ENCODE measurements at regions not wholly inside any gene's neighbourhood (a gene's known extent, or its start where the extent isn't known, plus 50 kb on each side); places are given as distances from the start of the nearest gene placed in this dataset.

DNA sequence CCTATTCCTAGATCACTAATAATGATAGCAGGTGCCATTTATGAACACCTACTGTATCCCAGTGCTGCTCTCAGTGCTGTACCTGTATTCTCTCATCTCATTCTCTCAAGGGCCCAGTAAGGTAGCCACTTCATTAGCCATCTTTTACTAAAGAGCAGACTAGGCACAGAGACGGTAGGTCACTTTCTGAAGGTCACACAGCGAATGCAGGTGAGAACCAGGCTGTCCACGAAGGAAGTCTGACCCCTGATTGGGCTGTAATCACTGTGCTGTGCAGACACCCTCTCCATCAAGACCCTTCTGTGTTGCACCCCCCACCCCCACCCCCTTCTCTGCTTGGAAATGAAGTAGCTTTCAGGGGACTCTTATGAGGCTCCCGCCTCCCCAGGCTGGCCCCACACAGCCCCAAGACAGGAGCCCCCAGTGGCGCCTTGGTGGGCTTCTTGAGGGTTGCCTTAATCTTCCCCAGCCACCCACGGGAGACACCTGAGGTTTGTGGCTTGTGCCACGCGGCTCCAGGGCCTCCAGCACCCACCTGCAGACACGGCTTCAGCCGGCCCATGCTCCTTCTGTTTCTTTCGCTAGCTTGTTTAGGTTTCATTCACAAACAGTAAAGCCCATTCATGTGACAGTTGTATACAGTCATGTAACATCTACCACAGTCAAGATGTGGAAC, 81.7 kb upstream of the FAM20C start (continued):
- TF ChIP-seq, protein P1, sequence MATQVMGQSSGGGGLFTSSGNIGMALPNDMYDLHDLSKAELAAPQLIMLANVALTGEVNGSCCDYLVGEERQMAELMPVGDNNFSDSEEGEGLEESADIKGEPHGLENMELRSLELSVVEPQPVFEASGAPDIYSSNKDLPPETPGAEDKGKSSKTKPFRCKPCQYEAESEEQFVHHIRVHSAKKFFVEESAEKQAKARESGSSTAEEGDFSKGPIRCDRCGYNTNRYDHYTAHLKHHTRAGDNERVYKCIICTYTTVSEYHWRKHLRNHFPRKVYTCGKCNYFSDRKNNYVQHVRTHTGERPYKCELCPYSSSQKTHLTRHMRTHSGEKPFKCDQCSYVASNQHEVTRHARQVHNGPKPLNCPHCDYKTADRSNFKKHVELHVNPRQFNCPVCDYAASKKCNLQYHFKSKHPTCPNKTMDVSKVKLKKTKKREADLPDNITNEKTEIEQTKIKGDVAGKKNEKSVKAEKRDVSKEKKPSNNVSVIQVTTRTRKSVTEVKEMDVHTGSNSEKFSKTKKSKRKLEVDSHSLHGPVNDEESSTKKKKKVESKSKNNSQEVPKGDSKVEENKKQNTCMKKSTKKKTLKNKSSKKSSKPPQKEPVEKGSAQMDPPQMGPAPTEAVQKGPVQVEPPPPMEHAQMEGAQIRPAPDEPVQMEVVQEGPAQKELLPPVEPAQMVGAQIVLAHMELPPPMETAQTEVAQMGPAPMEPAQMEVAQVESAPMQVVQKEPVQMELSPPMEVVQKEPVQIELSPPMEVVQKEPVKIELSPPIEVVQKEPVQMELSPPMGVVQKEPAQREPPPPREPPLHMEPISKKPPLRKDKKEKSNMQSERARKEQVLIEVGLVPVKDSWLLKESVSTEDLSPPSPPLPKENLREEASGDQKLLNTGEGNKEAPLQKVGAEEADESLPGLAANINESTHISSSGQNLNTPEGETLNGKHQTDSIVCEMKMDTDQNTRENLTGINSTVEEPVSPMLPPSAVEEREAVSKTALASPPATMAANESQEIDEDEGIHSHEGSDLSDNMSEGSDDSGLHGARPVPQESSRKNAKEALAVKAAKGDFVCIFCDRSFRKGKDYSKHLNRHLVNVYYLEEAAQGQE (IDR thresholded peaks at IDR 0.05; ENCODE audit: low read depth): no peak
- TF ChIP-seq, protein P2, sequence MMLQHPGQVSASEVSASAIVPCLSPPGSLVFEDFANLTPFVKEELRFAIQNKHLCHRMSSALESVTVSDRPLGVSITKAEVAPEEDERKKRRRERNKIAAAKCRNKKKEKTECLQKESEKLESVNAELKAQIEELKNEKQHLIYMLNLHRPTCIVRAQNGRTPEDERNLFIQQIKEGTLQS (IDR thresholded peaks at IDR 0.05): no peak
- no peak for TF ChIP-seq CBX3 (IDR thresholded peaks at IDR 0.05; ENCODE audit: low read depth)
- no peak for TF ChIP-seq POLR2A (IDR thresholded peaks at IDR 0.05; ENCODE audit: borderline replicate concordance, extremely low read depth, insufficient read depth, insufficient read length)
- TF ChIP-seq ZBTB33 (IDR thresholded peaks at IDR 0.05; ENCODE audit: extremely low read depth, insufficient replicate concordance, low read length): no peak
- no peak for TF ChIP-seq ZNF274 (IDR thresholded peaks at IDR 0.05; ENCODE audit: low read depth, low read length)
- no peak for TF ChIP-seq JUND (IDR thresholded peaks at IDR 0.05)

DNA sequence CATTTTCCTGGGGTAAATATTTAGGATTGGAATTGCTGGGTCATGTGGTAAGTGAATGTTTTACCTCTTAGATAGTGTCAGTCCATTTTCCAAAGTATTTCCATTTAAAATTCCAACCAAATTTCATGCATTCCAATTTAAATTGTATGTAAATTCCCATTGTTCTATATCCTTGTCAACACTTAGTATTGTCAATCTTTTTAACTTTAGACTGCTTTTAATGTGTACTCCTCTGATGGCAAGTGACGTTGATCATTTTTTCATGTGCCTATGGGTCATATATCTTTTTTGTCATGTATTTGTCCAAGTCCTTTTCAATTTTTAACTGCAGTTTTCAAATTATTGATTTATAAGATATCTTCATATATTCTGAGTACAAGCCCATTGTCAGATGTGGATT, 80.8 kb upstream of the FAM20C start:
- Histone ChIP-seq H3K9me3 (ENCODE audit: control insufficient read depth in 1 of 2, insufficient read depth in 1 of 2, low read depth in 1 of 2, low read length in 2 of 2) (peaks cover 0 to 6% of the 10 kb centered on the region in 2 experiments; a peak in 1 of 4 replicates), H3K36me3 (ENCODE audit: control insufficient read depth in 1 of 2, insufficient read depth in 2 of 2, low read length in 2 of 2) (no peaks in the 10 kb centered on the region), H3K27ac (ENCODE audit: low read depth, low read length) (no peak overlapping the region), H3K9ac (ENCODE audit: low read length) (no peak overlapping the region), H3K4me2 (ENCODE audit: low read length) (no peak overlapping the region), H4K20me1 (ENCODE audit: insufficient read depth) (no peaks in the 10 kb centered on the region), H3K4me1 (ENCODE audit: control insufficient read depth in 1 of 2, insufficient read depth in 2 of 2, low read length in 2 of 2) (no peaks in the 10 kb centered on the region), H2AFZ (ENCODE audit: low read depth, low read length, poor library complexity, severe bottlenecking) (no peak overlapping the region), H3K4me3 (replicated peaks in 1 of 2; ENCODE audit: low read depth in 1 of 2, low read length in 2 of 2) (no peak overlapping the region), H3K79me2 (ENCODE audit: insufficient read depth, low read length) (no peaks in the 10 kb centered on the region), H3K27me3 (ENCODE audit: insufficient read depth, low read length) (peaks cover 8% of the 10 kb centered on the region), H3K9me2 (ENCODE audit: insufficient read depth) (no peaks in the 10 kb centered on the region)
- ChIA-PET RAD21 (ENCODE audit: low non-redundant PET in 1 of 2, low total read pairs in 2 of 2, uncharacterized antibody in 2 of 2, unreplicated experiment in 2 of 2) (no interaction called here), POLR2A (no interaction called here), CTCF (no interaction called here)
- ATAC-seq (no peak), DNase-seq (ENCODE audit: low read depth, low spot score) (no peak)
- TF ChIP-seq JUND (IDR thresholded peaks at IDR 0.05) (no peak), TCF7L2 (IDR thresholded peaks at IDR 0.05; ENCODE audit: borderline replicate concordance, extremely low read depth, insufficient read depth, insufficient read length) (no peak), POLR2A (IDR thresholded peaks at IDR 0.05; ENCODE audit: borderline replicate concordance, extremely low read depth, insufficient read depth, insufficient read length) (no peak), SRF (IDR thresholded peaks at IDR 0.05; ENCODE audit: low read depth) (no peak), ZNF274 (IDR thresholded peaks at IDR 0.05; ENCODE audit: low read depth, low read length) (no peak), ZBTB33 (IDR thresholded peaks at IDR 0.05; ENCODE audit: extremely low read depth, insufficient replicate concordance, low read length) (no peak)
- TF ChIP-seq, protein P3, sequence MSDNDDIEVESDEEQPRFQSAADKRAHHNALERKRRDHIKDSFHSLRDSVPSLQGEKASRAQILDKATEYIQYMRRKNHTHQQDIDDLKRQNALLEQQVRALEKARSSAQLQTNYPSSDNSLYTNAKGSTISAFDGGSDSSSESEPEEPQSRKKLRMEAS (IDR thresholded peaks at IDR 0.05): no peak
- no TSS peak for BruUV-seq (replicated peaks)
- intact Hi-C loops (cut with micrococcal nuclease): no loop called here
